HFFc6 (cell line): ENCODE measurements at regions not wholly inside any gene's neighbourhood (a gene's known extent, or its start where the extent isn't known, plus 50 kb on each side); places are given as distances from the start of the nearest gene placed in this dataset.

Source experiments
- DNase-seq: peaks from one replicate; pipeline ENCODE4 v3.0.0-alpha.2; 2018
- H3K27ac Mint-ChIP-seq: 2 replicates; pipeline ENCODE4 v1.8.0; 2020; ENCODE audit warnings: mild to moderate bottlenecking, mixed read lengths
- H3K27me3 Mint-ChIP-seq: 2 replicates; pipeline ENCODE4 v1.8.0; 2021; ENCODE audit warnings: mild to moderate bottlenecking, moderate library complexity, mixed read lengths; ENCODE audit not compliant: insufficient read depth
- H3K36me3 Mint-ChIP-seq: 2 replicates; pipeline ENCODE4 v1.8.0; 2021; ENCODE audit warnings: low read depth, mixed read lengths
- H3K4me1 Mint-ChIP-seq: 2 replicates; pipeline ENCODE4 v1.8.0; 2020; ENCODE audit warnings: low read depth, mixed read lengths
- H3K4me3 Mint-ChIP-seq: 2 replicates; pipeline ENCODE4 v1.8.0; 2020; ENCODE audit warnings: mild to moderate bottlenecking, moderate library complexity, mixed read lengths
- H3K9me3 Mint-ChIP-seq: 2 replicates; pipeline ENCODE4 v1.8.0; 2020; ENCODE audit warnings: mild to moderate bottlenecking, mixed read lengths
- TF ChIP-seq, protein P1 (sequence below): fragments of 200-600 bp; sonication (generic); IDR thresholded peaks from 2 replicates; pipeline ENCODE4 v1.5.0; 2021; ENCODE audit warnings: antibody characterized with exemption, mild to moderate bottlenecking

DNA sequence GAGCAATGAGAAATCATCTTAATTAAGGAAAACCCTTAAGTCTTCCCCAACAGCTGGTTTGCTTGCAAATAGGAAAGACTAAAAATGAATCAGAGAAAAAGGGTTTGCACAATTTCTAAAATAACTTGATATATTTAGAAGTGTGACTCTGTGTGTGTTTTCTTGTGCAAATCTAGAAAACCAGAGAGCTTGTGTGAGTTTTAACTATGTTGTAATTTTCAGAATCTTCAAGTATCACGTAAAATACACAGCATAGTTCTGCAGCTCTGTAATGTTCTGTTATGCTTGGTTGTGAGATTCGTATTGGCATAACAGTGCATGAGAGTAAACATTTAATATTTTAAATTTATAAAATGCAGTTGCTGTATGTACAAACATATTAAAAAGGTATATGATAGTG is 74.7 kb upstream of the GAP43 start:
- no peak overlapping the region for H3K27ac Mint-ChIP-seq
- DNase-seq: no peak
- no peaks in the 10 kb centered on the region for H3K36me3 Mint-ChIP-seq
- TF ChIP-seq, protein P1, sequence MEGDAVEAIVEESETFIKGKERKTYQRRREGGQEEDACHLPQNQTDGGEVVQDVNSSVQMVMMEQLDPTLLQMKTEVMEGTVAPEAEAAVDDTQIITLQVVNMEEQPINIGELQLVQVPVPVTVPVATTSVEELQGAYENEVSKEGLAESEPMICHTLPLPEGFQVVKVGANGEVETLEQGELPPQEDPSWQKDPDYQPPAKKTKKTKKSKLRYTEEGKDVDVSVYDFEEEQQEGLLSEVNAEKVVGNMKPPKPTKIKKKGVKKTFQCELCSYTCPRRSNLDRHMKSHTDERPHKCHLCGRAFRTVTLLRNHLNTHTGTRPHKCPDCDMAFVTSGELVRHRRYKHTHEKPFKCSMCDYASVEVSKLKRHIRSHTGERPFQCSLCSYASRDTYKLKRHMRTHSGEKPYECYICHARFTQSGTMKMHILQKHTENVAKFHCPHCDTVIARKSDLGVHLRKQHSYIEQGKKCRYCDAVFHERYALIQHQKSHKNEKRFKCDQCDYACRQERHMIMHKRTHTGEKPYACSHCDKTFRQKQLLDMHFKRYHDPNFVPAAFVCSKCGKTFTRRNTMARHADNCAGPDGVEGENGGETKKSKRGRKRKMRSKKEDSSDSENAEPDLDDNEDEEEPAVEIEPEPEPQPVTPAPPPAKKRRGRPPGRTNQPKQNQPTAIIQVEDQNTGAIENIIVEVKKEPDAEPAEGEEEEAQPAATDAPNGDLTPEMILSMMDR: no peak
- H3K9me3 Mint-ChIP-seq: no peaks in the 10 kb centered on the region
- no peaks in the 10 kb centered on the region for H3K4me1 Mint-ChIP-seq
- H3K27me3 Mint-ChIP-seq: no peaks in the 10 kb centered on the region; the same call in 1 of the 2 replicates
- H3K4me3 Mint-ChIP-seq: no peak overlapping the region

- TF ChIP-seq, protein P1: no peak
- Mint-ChIP-seq H3K36me3 (no peaks in the 10 kb centered on the region), H3K9me3 (no peaks in the 10 kb centered on the region), H3K27me3 (no peaks in the 10 kb centered on the region; the same call in 1 of the 2 replicates), H3K4me3 (no peak overlapping the region), H3K4me1 (no peaks in the 10 kb centered on the region), H3K27ac (no peak overlapping the region)
- DNase-seq: no peak
Observed at GRCh38 chr3:115549071-115549470, 74.2 kb upstream of the GAP43 start.

DNA sequence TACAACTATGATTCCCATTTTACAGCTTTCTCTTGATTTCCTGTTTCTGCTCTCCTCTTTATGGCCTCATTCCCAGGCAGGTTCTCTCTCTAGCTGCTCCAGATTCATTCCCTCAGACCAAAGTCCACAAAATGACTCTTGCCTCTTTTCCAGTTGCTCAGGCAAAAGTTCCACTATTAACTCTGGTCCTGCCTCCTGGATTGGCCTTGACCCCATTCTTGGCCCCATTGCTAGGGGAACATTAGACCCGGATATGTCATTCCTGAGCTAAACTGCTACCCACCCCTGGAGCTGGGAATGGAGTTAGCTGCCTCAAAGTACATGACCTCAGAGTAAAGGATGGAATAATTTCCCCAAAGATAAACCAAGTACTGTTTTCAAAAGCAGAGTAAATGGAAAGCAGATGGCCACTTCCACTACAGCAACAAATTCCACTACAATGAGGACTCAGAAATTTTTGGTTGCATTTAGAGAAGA is 73.0 kb upstream of the GAP43 start:
- Mint-ChIP-seq H3K27me3 (no peaks in the 10 kb centered on the region; the same call in 1 of the 2 replicates), H3K9me3 (no peaks in the 10 kb centered on the region), H3K27ac (no peak overlapping the region), H3K4me1 (no peaks in the 10 kb centered on the region), H3K4me3 (no peak overlapping the region), H3K36me3 (no peaks in the 10 kb centered on the region)
- TF ChIP-seq, protein P1: no peak
- DNase-seq: no peak

GRCh38 chr3:115551016-115551415 is 72.3 kb upstream of the GAP43 start:
- Mint-ChIP-seq H3K4me1 (no peaks in the 10 kb centered on the region), H3K4me3 (no peak overlapping the region), H3K36me3 (no peaks in the 10 kb centered on the region), H3K9me3 (no peaks in the 10 kb centered on the region), H3K27ac (no peak overlapping the region), H3K27me3 (no peaks in the 10 kb centered on the region; the same call in 1 of the 2 replicates)
- no peak for DNase-seq
- TF ChIP-seq, protein P1: no peak

- DNase-seq: no peak
- Mint-ChIP-seq H3K9me3 (no peaks in the 10 kb centered on the region), H3K4me1 (no peaks in the 10 kb centered on the region), H3K4me3 (no peak overlapping the region), H3K27me3 (no peaks in the 10 kb centered on the region; the same call in 1 of the 2 replicates), H3K36me3 (no peaks in the 10 kb centered on the region), H3K27ac (no peak overlapping the region)
- TF ChIP-seq, protein P1: no peak
Observed at GRCh38 chr3:115552007-115552406, 71.3 kb upstream of the GAP43 start.
